ENCODE measurements at regions not wholly inside any gene's neighbourhood (a gene's known extent, or its start where the extent isn't known, plus 50 kb on each side); places are given as distances from the start of the nearest gene placed in this dataset.
"Not testable (repeated sequence)": the region's sequence is repeated elsewhere in the genome, so short reads cannot be mapped to it uniquely, and the experiment has no call there.

- no peak for DNase-seq
Measured at GRCh38 chr22:47622541-47622940, 860.1 kb downstream of the TBC1D22A start.

- DNase-seq, result no peak
Measured at GRCh38 chr22:47621253-47621652, 858.8 kb downstream of the TBC1D22A start.

GRCh38 chr22:47620391-47620790 lies 857.9 kb downstream of the TBC1D22A start:
- DNase-seq, result no peak

DNA sequence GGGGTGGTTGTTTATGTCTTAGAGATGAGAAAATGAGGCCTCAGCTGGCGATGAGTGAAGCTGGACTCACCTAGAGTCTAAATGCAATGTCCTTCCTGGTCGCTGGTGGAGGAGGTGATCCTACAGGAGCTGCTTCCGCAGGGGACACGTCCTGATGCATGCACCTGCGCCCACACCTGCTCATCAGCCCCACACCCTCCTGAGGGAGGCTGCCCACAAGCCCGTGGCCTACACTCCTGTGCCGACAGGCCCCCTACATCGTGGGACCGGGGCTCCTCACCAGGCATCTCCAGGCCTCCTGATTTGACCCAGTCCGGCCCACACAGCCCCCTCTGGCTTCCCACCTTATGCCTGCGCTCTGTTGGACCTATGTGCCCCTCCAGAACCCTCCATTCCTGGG lies 857.2 kb downstream of the TBC1D22A start:
- DNase-seq, result no peak

DNA sequence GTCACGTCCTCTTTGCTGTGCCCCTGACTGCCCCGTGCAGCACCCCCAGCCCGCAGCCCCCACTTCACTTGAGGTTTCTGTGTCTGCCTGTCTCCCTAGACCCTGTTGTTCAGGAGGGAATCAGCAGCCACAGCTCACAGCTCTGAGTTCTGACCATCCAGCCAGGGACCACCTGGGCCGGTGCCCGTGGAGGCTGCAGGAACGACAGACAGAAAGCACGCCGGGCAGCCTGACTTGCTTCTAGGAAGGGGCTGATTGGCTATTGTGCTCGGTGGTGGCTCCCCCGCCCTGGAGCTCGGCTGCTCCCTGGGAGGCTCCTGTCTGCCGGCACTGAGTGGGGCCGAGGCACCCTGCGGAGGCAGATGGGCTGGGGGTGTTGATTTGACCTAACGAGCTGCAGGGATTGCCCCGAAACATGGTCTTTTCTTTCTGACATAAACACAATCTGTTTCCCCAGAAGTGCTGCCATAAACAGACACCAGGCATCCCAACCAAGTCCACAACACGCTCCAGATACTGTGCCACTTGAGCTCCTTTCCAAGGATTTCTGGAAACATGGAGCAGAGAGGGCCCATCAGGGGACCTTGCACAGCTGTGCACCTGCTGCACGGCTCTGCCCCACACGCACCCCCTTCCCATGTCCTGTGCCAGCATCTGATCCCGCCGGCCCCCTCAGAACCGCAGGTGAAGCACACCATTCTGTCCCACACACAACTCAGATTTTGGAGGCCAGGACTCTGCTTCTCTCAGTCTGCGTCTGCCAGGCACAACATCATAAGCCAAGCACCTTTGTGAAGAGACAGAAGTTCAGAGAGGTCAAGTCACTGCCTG lies 855.9 kb downstream of the TBC1D22A start:
- no peak for DNase-seq

GRCh38 chr22:47617186-47617585 lies 854.7 kb downstream of the TBC1D22A start:
- no peak for DNase-seq

GRCh38 chr22:47616396-47617020 lies 854.1 kb downstream of the TBC1D22A start:
- DNase-seq, result no peak

DNA sequence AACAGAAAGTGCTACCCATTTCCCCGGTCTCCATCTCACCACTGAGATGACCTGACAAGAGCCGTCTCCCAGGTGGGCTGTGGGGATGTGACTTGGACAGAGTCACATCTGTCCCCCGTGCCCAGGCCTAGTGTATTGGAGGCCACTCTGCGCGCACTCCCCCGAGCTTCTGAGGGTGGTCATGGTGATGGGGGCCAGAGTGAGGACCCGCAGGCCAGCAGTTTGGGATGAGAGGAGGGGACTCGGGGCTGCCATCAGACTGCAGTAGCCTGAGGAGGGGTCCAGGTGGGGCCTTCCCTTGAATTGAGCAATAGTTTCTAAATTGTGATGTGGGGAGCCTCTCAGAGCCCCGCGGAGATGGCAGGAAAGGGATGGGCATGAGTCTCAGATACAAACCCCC lies 852.6 kb downstream of the TBC1D22A start:
- DNase-seq, result no peak

GRCh38 chr22:47613606-47614350 lies 851.3 kb downstream of the TBC1D22A start:
- no peak for DNase-seq

DNA sequence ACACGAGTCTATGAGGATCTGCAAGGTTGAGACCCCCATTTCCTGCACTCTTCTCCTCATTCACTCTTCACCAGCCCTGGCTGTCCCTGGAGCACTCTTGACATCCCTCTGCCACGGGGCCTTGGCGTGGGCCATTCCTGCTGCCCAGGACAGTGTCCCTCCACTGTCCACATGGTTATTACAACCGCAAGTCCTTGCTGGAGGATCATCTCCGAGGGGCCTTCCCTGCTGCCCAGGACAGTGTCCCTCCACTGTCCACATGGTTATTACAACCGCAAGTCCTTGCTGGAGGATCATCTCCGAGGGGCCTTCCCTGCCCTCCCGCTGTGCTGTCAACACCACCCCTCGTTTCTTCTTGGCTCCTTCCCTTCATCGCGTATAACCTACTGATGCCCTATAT lies 850.7 kb downstream of the TBC1D22A start:
- DNase-seq, result not testable (repeated sequence)

DNA sequence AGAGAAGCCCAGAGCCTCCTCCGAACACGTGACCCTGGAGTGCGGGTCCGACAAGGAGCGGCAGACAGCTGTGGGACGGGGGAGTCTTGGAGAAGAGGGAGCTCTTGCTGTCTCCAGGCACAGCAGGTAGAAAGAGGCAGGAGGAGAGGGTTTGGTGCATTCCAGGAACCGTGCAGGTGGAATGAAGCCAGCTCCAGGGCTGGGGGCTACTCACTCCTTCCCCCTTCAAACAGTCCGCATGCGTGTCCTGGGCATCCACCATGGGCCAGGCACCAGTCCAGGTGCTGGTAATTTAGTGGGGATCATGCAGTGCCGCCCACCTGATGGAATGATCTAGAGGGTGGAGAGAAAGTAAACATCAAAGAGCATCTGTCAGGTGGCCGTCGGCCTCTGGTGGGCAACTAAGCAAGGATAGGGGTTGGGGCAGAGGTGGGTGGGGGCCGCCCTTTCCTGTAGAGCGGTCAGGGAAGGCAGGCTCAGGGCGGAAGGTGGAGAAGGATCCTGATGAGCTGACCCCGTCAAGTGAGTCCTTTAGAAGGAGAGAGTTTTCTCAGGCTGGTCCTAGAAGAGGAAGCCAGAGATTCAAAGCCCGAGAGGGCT lies 850.0 kb downstream of the TBC1D22A start:
- DNase-seq, result no peak

- no peak for DNase-seq
Measured at GRCh38 chr22:47610764-47611163, 848.3 kb downstream of the TBC1D22A start.

DNA sequence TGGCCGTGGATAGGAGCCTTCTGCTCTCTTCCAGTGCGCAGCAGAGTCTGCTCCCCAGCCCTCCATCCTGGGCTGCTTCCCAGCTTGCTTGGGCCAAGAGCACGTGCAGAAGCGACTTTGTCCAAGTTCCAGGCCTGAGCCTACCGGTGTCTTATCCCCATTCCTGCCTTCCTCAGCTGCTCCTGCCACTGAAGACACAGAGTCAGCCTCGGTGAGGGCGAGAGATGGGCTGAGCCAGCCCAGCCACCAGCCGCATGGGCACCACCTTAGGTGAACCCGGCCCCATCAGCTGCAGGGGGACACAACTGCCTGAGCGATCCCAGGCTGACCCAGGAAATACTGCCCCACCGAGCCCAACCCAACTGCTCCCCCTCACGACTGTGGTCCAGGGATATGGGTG lies 847.8 kb downstream of the TBC1D22A start:
- no peak for DNase-seq

DNA sequence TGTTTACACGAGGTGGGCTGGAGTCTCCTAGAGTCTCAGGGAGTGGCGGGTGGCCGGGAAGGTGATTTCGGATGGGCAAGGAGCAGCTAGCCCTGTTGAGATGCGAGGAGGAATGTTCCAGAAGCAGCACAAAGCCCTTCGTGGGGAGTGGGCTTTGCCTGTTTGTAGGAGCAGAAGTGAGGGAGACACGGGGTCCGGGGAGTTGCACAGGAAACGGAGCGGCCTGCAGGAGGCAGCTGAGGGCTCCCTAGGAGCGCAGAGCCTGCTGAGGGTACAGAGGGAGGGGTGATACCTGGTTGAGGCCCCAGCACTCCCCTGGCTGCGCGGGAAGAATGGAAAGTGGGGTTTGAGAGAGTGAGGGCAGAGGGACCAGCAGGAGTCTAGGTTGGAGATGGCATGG lies 847.2 kb downstream of the TBC1D22A start:
- DNase-seq, result no peak

DNA sequence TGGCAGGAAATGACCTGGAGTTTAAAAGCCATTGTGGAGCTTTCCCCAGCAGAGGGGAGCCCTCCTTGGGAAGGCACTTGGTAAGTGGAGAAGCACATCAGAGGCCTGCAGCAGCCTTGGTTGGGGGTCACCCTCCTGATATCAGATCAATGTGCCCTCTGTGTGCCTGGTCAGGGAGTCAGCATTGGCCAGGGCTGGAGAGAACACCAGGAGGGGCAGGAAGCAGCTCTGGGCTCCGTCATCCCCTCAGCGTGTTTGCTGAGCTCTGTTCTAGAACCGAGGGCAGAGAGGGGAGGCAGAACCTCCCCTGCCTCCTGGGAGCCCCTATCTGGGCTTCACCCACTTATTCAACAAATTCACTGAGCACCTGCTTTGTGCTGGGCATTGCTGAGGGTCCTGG lies 846.0 kb downstream of the TBC1D22A start:
- no peak for DNase-seq

GRCh38 chr22:47607486-47607885 lies 845.0 kb downstream of the TBC1D22A start:
- DNase-seq, result no peak

DNA sequence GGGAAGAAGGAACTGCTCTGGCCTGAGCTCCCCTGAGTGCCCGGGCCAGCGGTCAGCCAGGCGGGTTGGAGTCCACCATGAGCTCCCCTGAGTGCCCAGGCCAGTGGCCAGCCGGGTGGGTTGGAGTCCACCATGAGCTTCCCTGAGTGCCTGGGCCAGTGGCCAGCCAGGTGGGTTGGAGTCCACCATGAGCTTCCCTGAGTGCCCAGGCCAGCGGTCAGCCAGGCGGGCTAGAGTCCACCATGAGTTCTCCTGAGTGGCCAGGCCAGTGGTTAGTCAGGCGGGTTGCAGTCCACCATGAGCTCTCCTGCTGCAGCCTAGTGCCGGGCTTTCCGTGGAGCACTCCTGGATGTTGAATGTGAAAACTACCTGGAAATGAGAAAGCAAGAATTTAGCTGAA lies 844.0 kb downstream of the TBC1D22A start:
- DNase-seq, result no peak

DNA sequence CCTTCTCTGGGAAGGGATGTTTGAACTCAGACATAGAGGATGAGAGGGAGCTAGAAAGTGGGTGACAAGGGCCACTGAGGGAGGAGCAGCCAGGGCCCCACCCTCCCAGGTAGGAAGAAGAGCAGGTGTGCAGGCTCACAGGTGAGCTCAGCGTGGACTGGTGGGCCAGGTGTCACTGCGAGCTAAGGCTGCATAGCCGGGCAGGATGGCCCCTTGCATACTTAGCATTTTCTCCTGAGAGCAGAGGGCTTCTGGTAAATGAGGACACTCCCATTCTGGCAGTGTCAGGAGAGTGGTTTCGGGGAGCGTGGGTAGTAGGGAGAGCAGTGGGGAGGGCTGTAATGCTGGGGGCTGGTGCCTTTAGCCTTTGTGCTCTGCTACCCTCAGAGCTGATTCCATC lies 843.4 kb downstream of the TBC1D22A start:
- DNase-seq, result no peak

- DNase-seq, result no peak
Measured at GRCh38 chr22:47605441-47605840, 843.0 kb downstream of the TBC1D22A start.

DNA sequence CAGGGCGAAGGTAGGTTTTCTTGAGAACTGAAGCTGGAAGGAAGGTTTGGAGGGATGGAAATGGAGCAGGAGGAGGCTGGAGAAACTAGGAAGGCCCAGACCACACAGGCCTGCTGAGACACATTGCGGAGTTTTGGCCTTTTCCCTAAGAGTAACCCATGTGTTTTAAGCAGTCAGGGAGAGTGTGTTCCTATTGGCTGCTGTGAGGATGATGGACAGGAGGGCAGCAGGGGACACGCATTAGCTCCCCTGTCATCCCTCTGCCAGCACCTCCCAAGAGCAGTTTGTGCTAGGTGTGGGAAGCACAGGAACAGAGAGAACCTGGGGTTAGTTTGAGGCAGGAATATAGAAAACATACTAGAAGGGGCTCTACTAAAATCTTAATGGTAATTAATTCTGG lies 842.1 kb downstream of the TBC1D22A start:
- no peak for DNase-seq

GRCh38 chr22:47602732-47603131 lies 840.3 kb downstream of the TBC1D22A start:
- DNase-seq, result no peak

GRCh38 chr22:47601666-47602065 lies 839.2 kb downstream of the TBC1D22A start:
- no peak for DNase-seq
